Transverse colon (tissue), 4 donors: ENCODE measurements at regions not wholly inside any gene's neighbourhood (a gene's known extent, or its start where the extent isn't known, plus 50 kb on each side); places are given as distances from the start of the nearest gene placed in this dataset.

ENCODE experiments used
- DNase-seq: peaks from one replicate; pipeline ENCODE4 v3.0.0-alpha.2; 2019
- H3K27ac ChIP-seq, 4 donors: fragments of 200-600 bp; sonication (generic); 2 replicates each; pipeline ENCODE4 v1.5.1; 2016 to 2018; ENCODE audit warnings: inconsistent platforms in 4 of 4
- H3K27me3 ChIP-seq: fragments of 200-600 bp; sonication (generic); 2 replicates; pipeline ENCODE4 v1.5.1; 2017; ENCODE audit warnings: inconsistent platforms
- H3K36me3 ChIP-seq, 4 donors: fragments of 200-600 bp; sonication (generic); 2 replicates each; pipeline ENCODE4 v1.5.1; 2017 to 2019; ENCODE audit warnings: inconsistent platforms in 4 of 4
- H3K4me1 ChIP-seq, 4 donors: fragments of 200-600 bp; sonication (generic); 2 replicates each; pipeline ENCODE4 v1.5.1; 2017 to 2020; ENCODE audit warnings: inconsistent platforms in 4 of 4
- H3K4me3 ChIP-seq, 4 donors: fragments of 200-600 bp; sonication (generic); 1 replicate in 1 of 4; 2 replicates in 3 of 4; pipeline versions ENCODE4 v1.5.1 to v1.6.1; 2017 to 2019; ENCODE audit warnings: inconsistent platforms in 4 of 4
- H3K9me3 ChIP-seq, 2 donors: fragments of 200-600 bp; sonication (generic); 2 replicates each; pipeline ENCODE4 v1.5.1; 2017 to 2019; ENCODE audit warnings: inconsistent platforms in 2 of 2
- CTCF ChIP-seq, 5 experiments: fragments of 200-600 bp in 3 of 5; fragments of 450-650 bp in 2 of 5; sonication (generic) in 3 of 5; IDR thresholded peaks; 1 replicate in 2 of 5; 2 replicates in 3 of 5; pipeline ENCODE4 v1.5.1; 2016 to 2017; ENCODE audit warnings: antibody characterized with exemption in 5 of 5, inconsistent platforms in 3 of 5, mild to moderate bottlenecking in 2 of 5, moderate library complexity in 1 of 5
- EP300 ChIP-seq: sonication (generic); formaldehyde crosslinking; IDR thresholded peaks from one replicate; pipeline ENCODE4 v1.6.1; 2017; ENCODE audit warnings: antibody characterized with exemption, low read depth
- POLR2A ChIP-seq: fragments of 450-650 bp; IDR thresholded peaks from one replicate; pipeline ENCODE4 v1.6.1; 2016; ENCODE audit warnings: antibody characterized with exemption, mild to moderate bottlenecking, moderate library complexity
- POLR2AphosphoS5 ChIP-seq, 3 donors: sonication (generic); formaldehyde crosslinking; IDR thresholded peaks; one replicate each; pipeline ENCODE4 v1.6.1; 2016; ENCODE audit warnings: antibody characterized with exemption in 3 of 3
- WGBS, 2 donors: methylation state at CpG; one replicate each; pipeline ENCODE4 v1.1.5; 2018; ENCODE audit warnings: low coverage in 1 of 2; 5-methylcytosine and 5-hydroxymethylcytosine counted together
- in situ Hi-C, 4 donors: fragments of 200-750 bp; cut with MboI; loops; one replicate each; pipeline versions ENCODE4 v1.15.0 to v1.15.1; 2017; ENCODE audit warnings: low sequenced_read_pairs in 3 of 4, low pct_ligation_motif_present in 1 of 4, low pct_unique_long_range_greater_than_20kb in 1 of 4
- intact Hi-C: fragments of 100-400 bp; cut with DNase I; formaldehyde crosslinking; loops from one replicate; pipeline ENCODE4 v1.15.1; 2023; ENCODE audit warnings: low total_unique reads

- 40 to 64% methylated on average over 1 of the region's 1 CpG for WGBS, 2 donors
- H3K27ac ChIP-seq, result no peak overlapping the region
- in situ Hi-C loops, result no loop called here
- H3K9me3 ChIP-seq, result peaks cover 7 to 10% of the 10 kb centered on the region in 2 donors
- no peaks in the 10 kb centered on the region for H3K27me3 ChIP-seq
- no peak for DNase-seq
- intact Hi-C loops, result no loop called here
- H3K36me3 ChIP-seq, result no peaks in the 10 kb centered on the region
- TF ChIP-seq CTCF (IDR thresholded peaks at IDR 0.05) (no peak), POLR2A (no peak), POLR2AphosphoS5 (IDR thresholded peaks at IDR 0.05) (no peak), EP300 (no peak)
- H3K4me3 ChIP-seq, result no peak overlapping the region
- no peaks in the 10 kb centered on the region for H3K4me1 ChIP-seq
Observed at GRCh38 chr10:83754857-83755256, 384.5 kb upstream of the GHITM start.

- no peak overlapping the region for H3K27ac ChIP-seq
Observed at GRCh38 chr10:83760142-83760541, 379.2 kb upstream of the GHITM start.

GRCh38 chr10:83764666-83765065 is 374.6 kb upstream of the GHITM start:
- Histone ChIP-seq H3K36me3 (no peaks in the 10 kb centered on the region), H3K9me3 (no peaks in the 10 kb centered on the region), H3K27ac (no peak overlapping the region), H3K27me3 (no peaks in the 10 kb centered on the region), H3K4me3 (no peak overlapping the region), H3K4me1 (no peaks in the 10 kb centered on the region)
- intact Hi-C loops, result no loop called here
- 73 to 77% methylated on average over 5 of the region's 5 CpGs for WGBS, 2 donors
- no peak for DNase-seq
- in situ Hi-C loops, result no loop called here
- TF ChIP-seq CTCF (IDR thresholded peaks at IDR 0.05) (no peak), EP300 (no peak), POLR2A (no peak)

More at GRCh38 chr10:83760142-83760541, 379.2 kb upstream of the GHITM start:
- H3K36me3 ChIP-seq, result no peaks in the 10 kb centered on the region
- no peak overlapping the region for H3K4me3 ChIP-seq
- no peak for DNase-seq
- 60 to 61% methylated on average over 2 of the region's 2 CpGs for WGBS, 2 donors
- H3K4me1 ChIP-seq, result no peaks in the 10 kb centered on the region
- in situ Hi-C loops, result no loop called here
- TF ChIP-seq POLR2A (no peak), EP300 (no peak), POLR2AphosphoS5 (IDR thresholded peaks at IDR 0.05) (no peak), CTCF (IDR thresholded peaks at IDR 0.05) (no peak)
- H3K9me3 ChIP-seq, result no peaks in the 10 kb centered on the region
- intact Hi-C loops, result no loop called here
- H3K27me3 ChIP-seq, result no peaks in the 10 kb centered on the region

GRCh38 chr10:83765731-83766130 is 373.6 kb upstream of the GHITM start:
- intact Hi-C loops, result no loop called here
- Histone ChIP-seq H3K27me3 (no peaks in the 10 kb centered on the region), H3K4me3 (no peak overlapping the region), H3K4me1 (no peaks in the 10 kb centered on the region), H3K36me3 (no peaks in the 10 kb centered on the region), H3K9me3 (no peaks in the 10 kb centered on the region), H3K27ac (no peak overlapping the region)
- DNase-seq, result no peak
- WGBS, 2 donors, result 46 to 50% methylated on average over 2 of the region's 2 CpGs
- in situ Hi-C loops, result no loop called here
- TF ChIP-seq POLR2AphosphoS5 (IDR thresholded peaks at IDR 0.05) (no peak), CTCF (IDR thresholded peaks at IDR 0.05) (no peak), EP300 (no peak), POLR2A (no peak)
